ENCODE measurements at regions not wholly inside any gene's neighbourhood (a gene's known extent, or its start where the extent isn't known, plus 50 kb on each side); places are given as distances from the start of the nearest gene placed in this dataset.
"Not testable (repeated sequence)": the region's sequence is repeated elsewhere in the genome, so short reads cannot be mapped to it uniquely, and the experiment has no call there.

GRCh38 chr5:143533475-143533874, 130.0 kb upstream of the NR3C1 start:
- no peak overlapping the region for H3K27ac Mint-ChIP-seq
- ATAC-seq (no peak), DNase-seq (ENCODE audit: low spot score in 2 of 2) (no peak)
- peaks cover 0 to 8% of the 10 kb centered on the region in 2 donors for H3K9me3 Mint-ChIP-seq
- H3K36me3 Mint-ChIP-seq = no peaks in the 10 kb centered on the region

GRCh38 chr5:143527808-143528207, 124.3 kb upstream of the NR3C1 start:
- no peaks in the 10 kb centered on the region for H3K36me3 Mint-ChIP-seq
- no peaks in the 10 kb centered on the region for H3K9me3 Mint-ChIP-seq
- DNase-seq (ENCODE audit: low spot score in 2 of 2) (no peak), ATAC-seq (no peak)
- no peak overlapping the region for H3K27ac Mint-ChIP-seq

- H3K27ac Mint-ChIP-seq = no peak overlapping the region
- no peak for DNase-seq (ENCODE audit: low spot score in 2 of 2)
- no peaks in the 10 kb centered on the region for H3K9me3 Mint-ChIP-seq
- ATAC-seq = no peak
- no peaks in the 10 kb centered on the region for H3K36me3 Mint-ChIP-seq
Observed at GRCh38 chr5:143525176-143525575, 121.7 kb upstream of the NR3C1 start.

GRCh38 chr5:143524338-143524945, 121.0 kb upstream of the NR3C1 start:
- H3K36me3 Mint-ChIP-seq = no peaks in the 10 kb centered on the region
- H3K27ac Mint-ChIP-seq = no peak overlapping the region
- no peaks in the 10 kb centered on the region for H3K9me3 Mint-ChIP-seq
- ATAC-seq (no peak), DNase-seq (ENCODE audit: low spot score in 2 of 2) (no peak)

- no peaks in the 10 kb centered on the region for H3K9me3 Mint-ChIP-seq
- ATAC-seq = no peak
- H3K36me3 Mint-ChIP-seq = no peaks in the 10 kb centered on the region
- peak overlapping the region in 1 of 2 donors; percentile 16 for H3K27ac Mint-ChIP-seq
- no peak for DNase-seq (ENCODE audit: low spot score in 2 of 2)
Observed at GRCh38 chr5:143521846-143522400, 118.4 kb upstream of the NR3C1 start.

GRCh38 chr5:143521141-143521540, 117.7 kb upstream of the NR3C1 start:
- H3K27ac Mint-ChIP-seq = no peak overlapping the region
- no peak for DNase-seq (ENCODE audit: low spot score in 2 of 2)
- ATAC-seq = no peak
- H3K9me3 Mint-ChIP-seq = no peaks in the 10 kb centered on the region
- no peaks in the 10 kb centered on the region for H3K36me3 Mint-ChIP-seq

GRCh38 chr5:143519215-143519614, 115.7 kb upstream of the NR3C1 start:
- H3K27ac Mint-ChIP-seq; DNase-seq (ENCODE audit: low spot score in 2 of 2); ATAC-seq; H3K9me3 Mint-ChIP-seq; H3K36me3 Mint-ChIP-seq: not testable (repeated sequence)

GRCh38 chr5:143517824-143518223, 114.3 kb upstream of the NR3C1 start:
- H3K27ac Mint-ChIP-seq; ATAC-seq; H3K9me3 Mint-ChIP-seq; H3K36me3 Mint-ChIP-seq; DNase-seq (ENCODE audit: low spot score in 2 of 2): not testable (repeated sequence)

- Mint-ChIP-seq H3K36me3 (no peaks in the 10 kb centered on the region), H3K9me3 (peaks cover 0 to 3% of the 10 kb centered on the region in 2 donors), H3K27ac (no peak overlapping the region)
- no peak for DNase-seq (ENCODE audit: low spot score in 2 of 2)
- ATAC-seq = no peak
Observed at GRCh38 chr5:143516249-143516648, 112.8 kb upstream of the NR3C1 start.

- ATAC-seq = no peak
Observed at GRCh38 chr5:143515829-143516228, 112.3 kb upstream of the NR3C1 start.

GRCh38 chr5:143514616-143515335, 111.3 kb upstream of the NR3C1 start:
- DNase-seq (ENCODE audit: low spot score in 2 of 2) (no peak), ATAC-seq (no peak)
- no peak overlapping the region for H3K27ac Mint-ChIP-seq
- no peaks in the 10 kb centered on the region for H3K36me3 Mint-ChIP-seq
- H3K9me3 Mint-ChIP-seq = peaks cover 0 to 3% of the 10 kb centered on the region in 2 donors

More at GRCh38 chr5:143515829-143516228, 112.3 kb upstream of the NR3C1 start:
- DNase-seq (ENCODE audit: low spot score in 2 of 2) = no peak
- no peak overlapping the region for H3K27ac Mint-ChIP-seq
- H3K36me3 Mint-ChIP-seq = no peaks in the 10 kb centered on the region
- H3K9me3 Mint-ChIP-seq = peaks cover 0 to 3% of the 10 kb centered on the region in 2 donors

- H3K9me3 Mint-ChIP-seq = peaks cover 0 to 3% of the 10 kb centered on the region in 2 donors
- no peaks in the 10 kb centered on the region for H3K36me3 Mint-ChIP-seq
- ATAC-seq = no peak
- no peak for DNase-seq (ENCODE audit: low spot score in 2 of 2)
- H3K27ac Mint-ChIP-seq = no peak overlapping the region
Observed at GRCh38 chr5:143513720-143514119, 110.2 kb upstream of the NR3C1 start.

GRCh38 chr5:143511736-143512135, 108.2 kb upstream of the NR3C1 start:
- DNase-seq (ENCODE audit: low spot score in 2 of 2) = no peak
- Mint-ChIP-seq H3K27ac (no peak overlapping the region), H3K9me3 (peaks cover 0 to 3% of the 10 kb centered on the region in 2 donors), H3K36me3 (no peaks in the 10 kb centered on the region)
- ATAC-seq = no peak

GRCh38 chr5:143509758-143510221, 106.3 kb upstream of the NR3C1 start:
- Mint-ChIP-seq H3K27ac (no peak overlapping the region), H3K36me3 (no peaks in the 10 kb centered on the region), H3K9me3 (peaks cover 0 to 10% of the 10 kb centered on the region in 2 donors)
- peak in 1 of 2 donors; percentile 49 for ATAC-seq
- no peak for DNase-seq (ENCODE audit: low spot score in 2 of 2)

GRCh38 chr5:143506836-143507552, 103.5 kb upstream of the NR3C1 start:
- H3K36me3 Mint-ChIP-seq = no peaks in the 10 kb centered on the region
- H3K9me3 Mint-ChIP-seq = peaks cover 0 to 7% of the 10 kb centered on the region in 2 donors
- ATAC-seq = no peak
- no peak overlapping the region for H3K27ac Mint-ChIP-seq
- no peak for DNase-seq (ENCODE audit: low spot score in 2 of 2)

GRCh38 chr5:143505934-143506333, 102.4 kb upstream of the NR3C1 start:
- no peak for ATAC-seq
- Mint-ChIP-seq H3K9me3 (peaks cover 0 to 7% of the 10 kb centered on the region in 2 donors), H3K36me3 (no peaks in the 10 kb centered on the region), H3K27ac (no peak overlapping the region)
- no peak for DNase-seq (ENCODE audit: low spot score in 2 of 2)

- peaks cover 0 to 7% of the 10 kb centered on the region in 2 donors for H3K9me3 Mint-ChIP-seq
- no peak for ATAC-seq
- H3K36me3 Mint-ChIP-seq = no peaks in the 10 kb centered on the region
- no peak overlapping the region for H3K27ac Mint-ChIP-seq
- no peak for DNase-seq (ENCODE audit: low spot score in 2 of 2)
Observed at GRCh38 chr5:143505354-143505753, 101.9 kb upstream of the NR3C1 start.
